H9 (cell line): ENCODE measurements at regions not wholly inside any gene's neighbourhood (a gene's known extent, or its start where the extent isn't known, plus 50 kb on each side); places are given as distances from the start of the nearest gene placed in this dataset.

Experiments used
- DNase-seq: peaks from one replicate; pipeline ENCODE4 v3.0.0-alpha.2; 2017
- H2AFZ ChIP-seq: one replicate; pipeline ENCODE4 v1.6.1; 2013; ENCODE audit warnings: mild to moderate bottlenecking, low read length, control low read depth, moderate library complexity
- H2AK5ac ChIP-seq: 2 replicates; pipeline ENCODE4 v1.6.1; 2013; ENCODE audit warnings: low read length, control low read depth, mixed read lengths; ENCODE audit not compliant: insufficient read length
- H2BK120ac ChIP-seq: one replicate; pipeline ENCODE4 v1.6.1; 2013; ENCODE audit warnings: low read depth, mild to moderate bottlenecking, low read length, control low read depth, inconsistent platforms; ENCODE audit not compliant: poor library complexity, severe bottlenecking
- H2BK12ac ChIP-seq: 2 replicates; pipeline ENCODE4 v1.6.1; 2013; ENCODE audit warnings: low read length, control low read depth, mixed read lengths, low read depth; ENCODE audit not compliant: insufficient read length
- H2BK15ac ChIP-seq: 2 replicates; pipeline ENCODE4 v1.6.1; 2013; ENCODE audit warnings: low read depth, low read length, control low read depth
- H2BK20ac ChIP-seq: one replicate; pipeline ENCODE4 v1.6.1; 2013; ENCODE audit warnings: low read depth, mild to moderate bottlenecking, low read length, control low read depth, inconsistent platforms; ENCODE audit not compliant: poor library complexity, severe bottlenecking
- H2BK5ac ChIP-seq: 2 replicates; pipeline ENCODE4 v1.6.1; 2013; ENCODE audit warnings: low read length, control low read depth, mixed read lengths; ENCODE audit not compliant: insufficient read length
- H3K14ac ChIP-seq: 2 replicates; pipeline ENCODE4 v1.6.1; 2013; ENCODE audit warnings: low read length, control low read depth; ENCODE audit not compliant: insufficient read depth
- H3K18ac ChIP-seq: 2 replicates; pipeline ENCODE4 v1.6.1; 2013; ENCODE audit warnings: low read depth, mild to moderate bottlenecking, mixed read lengths, low read length, control low read depth; ENCODE audit not compliant: insufficient read length
- H3K23ac ChIP-seq: 2 replicates; pipeline ENCODE4 v1.6.1; 2013; ENCODE audit warnings: low read length, control low read depth, mixed read lengths, low read depth; ENCODE audit not compliant: insufficient read length
- H3K23me2 ChIP-seq: 2 replicates; pipeline ENCODE4 v1.6.1; 2013; ENCODE audit warnings: low read depth, mild to moderate bottlenecking, mixed read lengths, low read length, control low read depth; ENCODE audit not compliant: insufficient read length, poor library complexity, severe bottlenecking
- H3K27ac ChIP-seq: 2 replicates; pipeline ENCODE4 v1.5.1; 2013; ENCODE audit warnings: low read length, control low read depth, mixed read lengths, low read depth; ENCODE audit not compliant: insufficient read length
- H3K27me3 ChIP-seq: 2 replicates; pipeline ENCODE4 v1.6.1; 2013; ENCODE audit warnings: low read length, control low read depth, inconsistent platforms; ENCODE audit not compliant: insufficient read depth
- H3K4ac ChIP-seq: 2 replicates; pipeline ENCODE4 v1.6.1; 2013; ENCODE audit warnings: low read depth, mild to moderate bottlenecking, control low read depth, inconsistent platforms, low read length, moderate library complexity
- H3K4me1 ChIP-seq: 2 replicates; pipeline ENCODE4 v1.6.1; 2013; ENCODE audit warnings: low read length, control low read depth, inconsistent platforms; ENCODE audit not compliant: insufficient read depth
- H3K4me2 ChIP-seq: 2 replicates; pipeline ENCODE4 v1.6.1; 2013; ENCODE audit warnings: low read length, control low read depth, mixed read lengths; ENCODE audit not compliant: insufficient read length, insufficient read depth
- H3K56ac ChIP-seq: 2 replicates; pipeline ENCODE4 v1.6.1; 2013; ENCODE audit warnings: low read depth, mild to moderate bottlenecking, mixed read lengths, low read length, control low read depth; ENCODE audit not compliant: insufficient read length
- H3K79me1 ChIP-seq: 2 replicates; pipeline ENCODE4 v1.6.1; 2013; ENCODE audit warnings: low read depth, mild to moderate bottlenecking, moderate library complexity, low read length, control low read depth, inconsistent platforms; ENCODE audit not compliant: insufficient read depth, poor library complexity, severe bottlenecking
- H3K79me2 ChIP-seq: 2 replicates; pipeline ENCODE4 v1.6.1; 2013; ENCODE audit warnings: low read length, control low read depth, inconsistent platforms; ENCODE audit not compliant: insufficient read depth
- H3K9ac ChIP-seq: 2 replicates; pipeline ENCODE4 v1.6.1; 2013; ENCODE audit warnings: low read length, control low read depth, mixed read lengths; ENCODE audit not compliant: insufficient read length; ENCODE audit errors: extremely low read depth
- H3K9me3 ChIP-seq: one replicate; pipeline ENCODE4 v1.6.1; 2013; ENCODE audit warnings: low read depth, low read length, inconsistent platforms; ENCODE audit not compliant: control insufficient read depth
- H3T11ph ChIP-seq: one replicate; pipeline ENCODE4 v1.6.1; 2013; ENCODE audit warnings: mild to moderate bottlenecking, low read length, control low read depth, inconsistent platforms
- H4K20me1 ChIP-seq: one replicate; pipeline ENCODE4 v1.6.1; 2013; ENCODE audit not compliant: control insufficient read depth, insufficient read length, insufficient read depth
- H4K5ac ChIP-seq: 2 replicates; pipeline ENCODE4 v1.6.1; 2013; ENCODE audit warnings: low read depth, mild to moderate bottlenecking, mixed read lengths, low read length, control low read depth; ENCODE audit not compliant: insufficient read length
- H4K8ac ChIP-seq: replicated peaks from 2 replicates; pipeline ENCODE4 v1.6.1; 2013; ENCODE audit warnings: low read length, control low read depth, mixed read lengths, low read depth; ENCODE audit not compliant: insufficient read length
- H4K91ac ChIP-seq: 2 replicates; pipeline ENCODE4 v1.6.1; 2013; ENCODE audit warnings: low read depth, mild to moderate bottlenecking, moderate library complexity, mixed read lengths, low read length, control low read depth; ENCODE audit not compliant: insufficient read length
- H3K27ac Mint-ChIP-seq, 3 experiments: 2 replicates in 2 of 3; 3 replicates in 1 of 3; pipeline ENCODE4 v1.8.0; 2020 to 2021; ENCODE audit warnings: mixed read lengths in 3 of 3, mild to moderate bottlenecking in 1 of 3, moderate library complexity in 1 of 3
- H3K27me3 Mint-ChIP-seq: 2 replicates; pipeline ENCODE4 v1.8.0; 2021; ENCODE audit warnings: low read depth, mild to moderate bottlenecking, moderate library complexity, mixed read lengths
- H3K36me3 Mint-ChIP-seq, 3 experiments: 2 replicates in 2 of 3; 3 replicates in 1 of 3; pipeline ENCODE4 v1.8.0; 2020 to 2021; ENCODE audit warnings: low read depth in 3 of 3, mixed read lengths in 3 of 3; ENCODE audit not compliant: insufficient read depth in 1 of 3
- H3K4me1 Mint-ChIP-seq, 2 experiments: 2 replicates each; pipeline ENCODE4 v1.8.0; 2020; ENCODE audit warnings: mixed read lengths in 2 of 2
- H3K4me3 Mint-ChIP-seq, 2 experiments: 2 replicates in 1 of 2; 3 replicates in 1 of 2; pipeline ENCODE4 v1.8.0; 2020 to 2021; ENCODE audit warnings: mild to moderate bottlenecking in 2 of 2, mixed read lengths in 2 of 2, moderate library complexity in 1 of 2
- H3K9me3 Mint-ChIP-seq, 2 experiments: 2 replicates in 1 of 2; 3 replicates in 1 of 2; pipeline ENCODE4 v1.8.0; 2020; ENCODE audit warnings: mild to moderate bottlenecking in 2 of 2, mixed read lengths in 2 of 2, moderate library complexity in 1 of 2
- TF ChIP-seq, protein P1 (sequence below): fragments of 200-600 bp; sonication (generic); conservative IDR thresholded peaks from 3 replicates; pipeline ENCODE4 v1.8.0; 2021; ENCODE audit warnings: antibody characterized with exemption, mild to moderate bottlenecking

DNA sequence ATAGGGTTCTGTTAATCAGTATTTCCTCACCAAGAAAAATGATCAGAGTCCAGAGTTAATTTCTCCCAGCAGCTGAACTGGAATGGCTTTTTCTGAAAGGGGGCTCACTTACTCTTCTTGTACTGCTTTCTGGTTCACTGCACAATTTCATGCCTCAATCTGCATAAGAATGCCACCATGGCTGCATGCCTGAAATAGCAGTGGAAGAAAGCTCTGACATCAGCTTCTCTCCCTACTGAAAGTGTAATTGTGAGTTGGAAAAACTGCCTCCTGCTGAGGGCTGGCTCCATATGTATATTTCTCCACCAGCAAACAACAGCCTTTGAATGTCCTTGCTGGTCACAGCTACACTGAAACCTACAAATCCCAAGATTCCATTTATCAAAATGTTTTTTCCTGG, 1027.2 kb upstream of the GJE1 start:
- no peak overlapping the region for H3K9ac ChIP-seq
- H3K27ac Mint-ChIP-seq, result peak overlapping the region; percentile 92 to 99 (median 98)

More for the DNA sequence above, 1027.2 kb upstream of the GJE1 start:
- no peak overlapping the region for H2BK120ac ChIP-seq
- no peak overlapping the region for H4K91ac ChIP-seq
- peaks cover 23 to 28% of the 10 kb centered on the region in 2 experiments for H3K4me1 Mint-ChIP-seq
- H3K4ac ChIP-seq, result no peak overlapping the region
- peaks cover 7 to 13% (median 8%) of the 10 kb centered on the region in 3 experiments; a peak in 6 of 7 replicates for H3K36me3 Mint-ChIP-seq
- H2AK5ac ChIP-seq, result no peak overlapping the region
- H2AFZ ChIP-seq, result no peak overlapping the region
- no peak overlapping the region for H2BK20ac ChIP-seq
- H3K4me2 ChIP-seq, result no peak overlapping the region
- H3K79me2 ChIP-seq, result no peaks in the 10 kb centered on the region
- H3K27me3 ChIP-seq, result no peaks in the 10 kb centered on the region
- H2BK15ac ChIP-seq, result no peak overlapping the region
- H3K23ac ChIP-seq, result no peak overlapping the region
- TF ChIP-seq, protein P1, sequence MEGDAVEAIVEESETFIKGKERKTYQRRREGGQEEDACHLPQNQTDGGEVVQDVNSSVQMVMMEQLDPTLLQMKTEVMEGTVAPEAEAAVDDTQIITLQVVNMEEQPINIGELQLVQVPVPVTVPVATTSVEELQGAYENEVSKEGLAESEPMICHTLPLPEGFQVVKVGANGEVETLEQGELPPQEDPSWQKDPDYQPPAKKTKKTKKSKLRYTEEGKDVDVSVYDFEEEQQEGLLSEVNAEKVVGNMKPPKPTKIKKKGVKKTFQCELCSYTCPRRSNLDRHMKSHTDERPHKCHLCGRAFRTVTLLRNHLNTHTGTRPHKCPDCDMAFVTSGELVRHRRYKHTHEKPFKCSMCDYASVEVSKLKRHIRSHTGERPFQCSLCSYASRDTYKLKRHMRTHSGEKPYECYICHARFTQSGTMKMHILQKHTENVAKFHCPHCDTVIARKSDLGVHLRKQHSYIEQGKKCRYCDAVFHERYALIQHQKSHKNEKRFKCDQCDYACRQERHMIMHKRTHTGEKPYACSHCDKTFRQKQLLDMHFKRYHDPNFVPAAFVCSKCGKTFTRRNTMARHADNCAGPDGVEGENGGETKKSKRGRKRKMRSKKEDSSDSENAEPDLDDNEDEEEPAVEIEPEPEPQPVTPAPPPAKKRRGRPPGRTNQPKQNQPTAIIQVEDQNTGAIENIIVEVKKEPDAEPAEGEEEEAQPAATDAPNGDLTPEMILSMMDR, result no peak
- no peaks in the 10 kb centered on the region for H4K20me1 ChIP-seq
- no peak overlapping the region for H3T11ph ChIP-seq
- no peak overlapping the region for H3K14ac ChIP-seq
- H4K5ac ChIP-seq, result no peak overlapping the region
- H3K79me1 ChIP-seq, result no peaks in the 10 kb centered on the region
- no peak overlapping the region for H4K8ac ChIP-seq
- no peaks in the 10 kb centered on the region for H3K27me3 Mint-ChIP-seq
- no peak overlapping the region for H3K4me3 Mint-ChIP-seq
- H3K9me3 ChIP-seq, result no peaks in the 10 kb centered on the region
- H2BK5ac ChIP-seq, result no peak overlapping the region
- DNase-seq, result peak; percentile 76
- no peak overlapping the region for H3K56ac ChIP-seq
- H3K9me3 Mint-ChIP-seq, result peaks cover 6 to 9% of the 10 kb centered on the region in 2 experiments
- peak overlapping the region; percentile 70 for H3K18ac ChIP-seq
- H3K4me1 ChIP-seq, result no peaks in the 10 kb centered on the region
- no peak overlapping the region for H2BK12ac ChIP-seq
- H3K27ac ChIP-seq, result peak overlapping the region; percentile 91
- no peaks in the 10 kb centered on the region for H3K23me2 ChIP-seq
